Mucosa of descending colon (tissue), 3 donors: ENCODE measurements at regions not wholly inside any gene's neighbourhood (a gene's known extent, or its start where the extent isn't known, plus 50 kb on each side); places are given as distances from the start of the nearest gene placed in this dataset.

ENCODE experiments used
- ATAC-seq: fragments of 200-7000 bp; cut with Tn5 transposase; one replicate; pipeline ENCODE4 v1.9.1; 2020; ENCODE audit warnings: mild to moderate bottlenecking, moderate library complexity
- DNase-seq, 3 donors: peaks; one replicate each; pipeline ENCODE4 v3.0.0-alpha.2; 2020
- H3K36me3 ChIP-seq: fragments of 200-600 bp; one replicate; pipeline ENCODE4 v1.8.0; 2021; ENCODE audit warnings: low read depth, mild to moderate bottlenecking
- H3K4me1 ChIP-seq: fragments of 200-600 bp; one replicate; pipeline ENCODE4 v1.8.0; 2021; ENCODE audit warnings: low read depth, mild to moderate bottlenecking
- H3K4me3 ChIP-seq: fragments of 200-600 bp; one replicate; pipeline ENCODE4 v1.8.0; 2021; ENCODE audit warnings: mild to moderate bottlenecking
- H3K9me3 ChIP-seq: fragments of 200-600 bp; one replicate; pipeline ENCODE4 v1.8.0; 2021; ENCODE audit warnings: mild to moderate bottlenecking
- CTCF ChIP-seq: fragments of 200-600 bp; IDR thresholded peaks from one replicate; pipeline ENCODE4 v1.8.0; 2022; ENCODE audit warnings: antibody characterized with exemption, mild to moderate bottlenecking
- intact Hi-C, 2 donors: fragments of 100-400 bp; cut with DNase I in 1 of 2; cut with micrococcal nuclease in 1 of 2; formaldehyde crosslinking; loops; one replicate each; pipeline versions ENCODE4 v1.11.0 to v1.11.1; 2022; cut with DNase I, micrococcal nuclease
- donor health status: DM: no; HTN: no; CAD: no; lungs with moderate emphysema.
- donor health status: DM: no; HTN: no; CAD: no.
- donor health status: DM: no; HTN: yes; CAD: no.

GRCh38 chr14:42523666-42524065 is 917.0 kb downstream of the LRFN5 start:
- no peak for ATAC-seq
- no peaks in the 10 kb centered on the region for H3K36me3 ChIP-seq
- TF ChIP-seq CTCF, result no peak
- peaks cover 3% of the 10 kb centered on the region for H3K9me3 ChIP-seq
- H3K4me3 ChIP-seq, result no peak overlapping the region
- no peaks in the 10 kb centered on the region for H3K4me1 ChIP-seq
- intact Hi-C loops, result no loop called here
- DNase-seq, result no peak

GRCh38 chr14:42517806-42518500 is 911.3 kb downstream of the LRFN5 start:
- ATAC-seq, result no peak
- Histone ChIP-seq H3K4me1 (no peaks in the 10 kb centered on the region), H3K4me3 (no peak overlapping the region), H3K36me3 (no peaks in the 10 kb centered on the region), H3K9me3 (peaks cover 14% of the 10 kb centered on the region)
- DNase-seq, result no peak
- intact Hi-C loops, result no loop called here
- TF ChIP-seq CTCF, result no peak

- ATAC-seq (no peak), DNase-seq (no peak)
- no peaks in the 10 kb centered on the region for H3K4me1 ChIP-seq
- peaks cover 19% of the 10 kb centered on the region for H3K9me3 ChIP-seq
- H3K4me3 ChIP-seq, result no peak overlapping the region
- TF ChIP-seq CTCF, result no peak
- intact Hi-C loops, result no loop called here
- no peaks in the 10 kb centered on the region for H3K36me3 ChIP-seq
Observed at GRCh38 chr14:42513837-42514236, 907.2 kb downstream of the LRFN5 start.

GRCh38 chr14:42510071-42510470 is 903.4 kb downstream of the LRFN5 start:
- no peak for DNase-seq
- intact Hi-C loops, result no loop called here
- ATAC-seq, result no peak

GRCh38 chr14:42508209-42508946 is 901.7 kb downstream of the LRFN5 start:
- Histone ChIP-seq H3K4me1 (no peaks in the 10 kb centered on the region), H3K4me3 (no peak overlapping the region), H3K36me3 (no peaks in the 10 kb centered on the region), H3K9me3 (peaks cover 32% of the 10 kb centered on the region)
- no peak for ATAC-seq
- no peak for DNase-seq
- intact Hi-C loops, result no loop called here
- TF ChIP-seq CTCF, result no peak

More at GRCh38 chr14:42510071-42510470, 903.4 kb downstream of the LRFN5 start:
- Histone ChIP-seq H3K4me1 (no peaks in the 10 kb centered on the region), H3K9me3 (peaks cover 29% of the 10 kb centered on the region), H3K36me3 (no peaks in the 10 kb centered on the region), H3K4me3 (no peak overlapping the region)
- TF ChIP-seq CTCF, result no peak
